ENCODE measurements at regions not wholly inside any gene's neighbourhood (a gene's known extent, or its start where the extent isn't known, plus 50 kb on each side); places are given as distances from the start of the nearest gene placed in this dataset.
"Not testable (repeated sequence)": the region's sequence is repeated elsewhere in the genome, so short reads cannot be mapped to it uniquely, and the experiment has no call there.

GRCh38 chr17:27045039-27045438 is 248.9 kb upstream of the WSB1 start:
- DNase-seq (ENCODE audit: low spot score); in situ Hi-C loops (cut with HindIII; ENCODE audit: low sequenced_read_pairs): not testable (repeated sequence)

- in situ Hi-C loops (cut with HindIII; ENCODE audit: low sequenced_read_pairs): no loop called here
- DNase-seq (ENCODE audit: low spot score): no peak
Observed at GRCh38 chr17:27049104-27049784, 244.7 kb upstream of the WSB1 start.

- no peak for DNase-seq (ENCODE audit: low spot score)
- in situ Hi-C loops (cut with HindIII; ENCODE audit: low sequenced_read_pairs): no loop called here
Observed at GRCh38 chr17:27065588-27065987, 228.3 kb upstream of the WSB1 start.

- in situ Hi-C loops (cut with HindIII; ENCODE audit: low sequenced_read_pairs): no loop called here
- DNase-seq (ENCODE audit: low spot score): no peak
Observed at GRCh38 chr17:27066315-27066714, 227.6 kb upstream of the WSB1 start.

- in situ Hi-C loops (cut with HindIII; ENCODE audit: low sequenced_read_pairs): no loop called here
- no peak for DNase-seq (ENCODE audit: low spot score)
Observed at GRCh38 chr17:27069842-27070508, 223.9 kb upstream of the WSB1 start.

GRCh38 chr17:27070836-27071235 is 223.1 kb upstream of the WSB1 start:
- in situ Hi-C loops (cut with HindIII; ENCODE audit: low sequenced_read_pairs): no loop called here
- DNase-seq (ENCODE audit: low spot score): no peak

GRCh38 chr17:27072885-27073284 is 221.0 kb upstream of the WSB1 start:
- no peak for DNase-seq (ENCODE audit: low spot score)
- in situ Hi-C loops (cut with HindIII; ENCODE audit: low sequenced_read_pairs): no loop called here

- DNase-seq (ENCODE audit: low spot score): no peak
- in situ Hi-C loops (cut with HindIII; ENCODE audit: low sequenced_read_pairs): no loop called here
Observed at GRCh38 chr17:27076814-27077213, 217.1 kb upstream of the WSB1 start.

- DNase-seq (ENCODE audit: low spot score): no peak
- in situ Hi-C loops (cut with HindIII; ENCODE audit: low sequenced_read_pairs): no loop called here
Observed at GRCh38 chr17:27078296-27078695, 215.6 kb upstream of the WSB1 start.

GRCh38 chr17:27079660-27080059 is 214.3 kb upstream of the WSB1 start:
- in situ Hi-C loops (cut with HindIII; ENCODE audit: low sequenced_read_pairs): no loop called here
- no peak for DNase-seq (ENCODE audit: low spot score)

GRCh38 chr17:27081002-27081638 is 212.8 kb upstream of the WSB1 start:
- in situ Hi-C loops (cut with HindIII; ENCODE audit: low sequenced_read_pairs): no loop called here
- DNase-seq (ENCODE audit: low spot score): no peak

- DNase-seq (ENCODE audit: low spot score): no peak
- in situ Hi-C loops (cut with HindIII; ENCODE audit: low sequenced_read_pairs): no loop called here
Observed at GRCh38 chr17:27082023-27082774, 211.7 kb upstream of the WSB1 start.

GRCh38 chr17:27082775-27083154 is 211.1 kb upstream of the WSB1 start:
- in situ Hi-C loops (cut with HindIII; ENCODE audit: low sequenced_read_pairs): no loop called here
- no peak for DNase-seq (ENCODE audit: low spot score)

- no peak for DNase-seq (ENCODE audit: low spot score)
- in situ Hi-C loops (cut with HindIII; ENCODE audit: low sequenced_read_pairs): no loop called here
Observed at GRCh38 chr17:27083408-27084185, 210.3 kb upstream of the WSB1 start.

- in situ Hi-C loops (cut with HindIII; ENCODE audit: low sequenced_read_pairs): no loop called here
- no peak for DNase-seq (ENCODE audit: low spot score)
Observed at GRCh38 chr17:27085517-27085916, 208.4 kb upstream of the WSB1 start.

- DNase-seq (ENCODE audit: low spot score): no peak
- in situ Hi-C loops (cut with HindIII; ENCODE audit: low sequenced_read_pairs): no loop called here
Observed at GRCh38 chr17:27086526-27086925, 207.4 kb upstream of the WSB1 start.

- no peak for DNase-seq (ENCODE audit: low spot score)
- in situ Hi-C loops (cut with HindIII; ENCODE audit: low sequenced_read_pairs): no loop called here
Observed at GRCh38 chr17:27087935-27088766, 205.8 kb upstream of the WSB1 start.

- DNase-seq (ENCODE audit: low spot score): no peak
- in situ Hi-C loops (cut with HindIII; ENCODE audit: low sequenced_read_pairs): no loop called here
Observed at GRCh38 chr17:27088767-27089078, 205.2 kb upstream of the WSB1 start.
